NCI-H1694 treated with DMSO at 0.1 percent for 48 hours (cell line): ENCODE measurements at regions not wholly inside any gene's neighbourhood (a gene's known extent, or its start where the extent isn't known, plus 50 kb on each side); places are given as distances from the start of the nearest gene placed in this dataset.

Experiments used
- DNase-seq: peaks from one replicate; lab custom pipeline; 2025; lab: John Stamatoyannopoulos, UW

GRCh38 chr5:172569861-172570558 lies 71.1 kb upstream of the NEURL1B start:
- no peak for DNase-seq

GRCh38 chr5:172568308-172568910 lies 72.7 kb upstream of the NEURL1B start:
- DNase-seq = no peak

GRCh38 chr5:172567843-172568242 lies 73.2 kb upstream of the NEURL1B start:
- no peak for DNase-seq

GRCh38 chr5:172567294-172567693 lies 73.8 kb upstream of the NEURL1B start:
- DNase-seq = no peak

- no peak for DNase-seq
Observed at GRCh38 chr5:172565931-172566665, 75.0 kb upstream of the NEURL1B start.

- DNase-seq = no peak
Observed at GRCh38 chr5:172565455-172565854, 75.6 kb upstream of the NEURL1B start.

- no peak for DNase-seq
Observed at GRCh38 chr5:172564883-172565282, 76.2 kb upstream of the NEURL1B start.

- no peak for DNase-seq
Observed at GRCh38 chr5:172564188-172564587, 76.9 kb upstream of the NEURL1B start.

GRCh38 chr5:172562443-172562842 lies 78.6 kb upstream of the NEURL1B start:
- no peak for DNase-seq

GRCh38 chr5:172561151-172561550 lies 79.9 kb upstream of the NEURL1B start:
- no peak for DNase-seq

GRCh38 chr5:172559004-172559932 lies 81.8 kb upstream of the NEURL1B start:
- peak; percentile 27 for DNase-seq

GRCh38 chr5:172558076-172558976 lies 82.7 kb upstream of the NEURL1B start:
- no peak for DNase-seq

GRCh38 chr5:172556971-172557461 lies 84.0 kb upstream of the NEURL1B start:
- no peak for DNase-seq

GRCh38 chr5:172556262-172556661 lies 84.8 kb upstream of the NEURL1B start:
- DNase-seq = no peak

- no peak for DNase-seq
Observed at GRCh38 chr5:172554562-172554961, 86.5 kb upstream of the NEURL1B start.

- DNase-seq = no peak
Observed at GRCh38 chr5:172553903-172554302, 87.2 kb upstream of the NEURL1B start.

GRCh38 chr5:172553167-172553566 lies 87.9 kb upstream of the NEURL1B start:
- no peak for DNase-seq

- DNase-seq = no peak
Observed at GRCh38 chr5:172550996-172551395, 90.1 kb upstream of the NEURL1B start.

GRCh38 chr5:172550096-172550765 lies 90.8 kb upstream of the NEURL1B start:
- no peak for DNase-seq

- no peak for DNase-seq
Observed at GRCh38 chr5:172549696-172550095, 91.4 kb upstream of the NEURL1B start.
